Tibial nerve (tissue), 3 donors: ENCODE measurements at regions not wholly inside any gene's neighbourhood (a gene's known extent, or its start where the extent isn't known, plus 50 kb on each side); places are given as distances from the start of the nearest gene placed in this dataset.

Experiments
- POLR2A ChIP-seq, 2 donors: fragments of 450-650 bp; IDR thresholded peaks; one replicate each; pipeline ENCODE4 v1.6.1; 2017; ENCODE audit warnings: antibody characterized with exemption in 2 of 2, mild to moderate bottlenecking in 2 of 2, moderate library complexity in 2 of 2
- TF ChIP-seq, protein P1 (sequence below), 5 experiments: fragments of 200-600 bp in 3 of 5; fragments of 450-650 bp in 2 of 5; sonication (generic) in 3 of 5; IDR thresholded peaks; one replicate each; pipeline ENCODE4 v1.5.1; 2016 to 2019; ENCODE audit warnings: antibody characterized with exemption in 5 of 5, mild to moderate bottlenecking in 3 of 5, moderate library complexity in 2 of 5

DNA sequence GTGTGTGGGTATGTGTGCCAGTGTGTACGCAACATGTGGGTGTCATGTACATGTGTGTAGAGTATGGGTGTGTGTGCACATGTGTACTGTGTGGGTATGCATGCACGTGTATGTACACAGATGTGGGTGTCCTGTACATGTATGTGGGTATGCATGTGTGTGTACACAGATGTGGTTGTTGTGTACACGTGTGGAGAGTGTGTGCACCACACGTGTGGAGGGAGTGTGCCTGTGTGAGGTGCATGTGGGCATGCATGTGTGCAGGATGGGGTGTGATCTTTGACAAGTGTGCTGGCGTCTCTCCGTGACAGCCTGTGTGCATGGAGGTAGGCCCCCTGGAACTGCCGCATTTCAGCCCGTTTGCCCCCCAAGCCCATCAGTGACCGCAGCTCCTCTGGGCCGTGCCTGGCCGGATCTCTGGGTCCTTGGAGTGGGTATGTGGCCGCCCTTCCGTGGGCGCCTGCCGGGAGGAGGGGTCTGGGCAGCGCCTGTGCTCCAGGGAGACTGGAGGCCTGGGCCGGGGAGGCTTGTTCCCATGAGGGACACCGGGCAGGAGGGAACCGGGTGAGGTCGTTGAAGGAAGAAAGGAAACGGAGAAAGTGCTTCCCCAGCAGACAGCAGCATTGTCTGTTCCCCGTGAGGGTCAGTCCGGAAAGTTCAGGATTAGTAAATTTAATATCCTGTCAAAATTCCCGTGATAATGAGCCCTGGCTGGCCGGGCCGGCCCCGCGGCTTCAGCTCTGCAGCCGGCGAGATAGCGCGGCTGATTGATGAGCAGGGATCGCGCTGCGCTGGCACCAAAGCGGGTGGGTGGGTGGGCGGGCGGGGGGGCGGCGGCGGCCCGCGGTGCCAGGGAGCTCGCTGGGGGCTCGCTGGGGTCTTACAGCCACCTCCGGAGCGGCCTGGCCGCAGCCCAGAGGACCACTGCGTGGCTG, 91.1 kb upstream of the SOX1 start:
- TF ChIP-seq, protein P1, sequence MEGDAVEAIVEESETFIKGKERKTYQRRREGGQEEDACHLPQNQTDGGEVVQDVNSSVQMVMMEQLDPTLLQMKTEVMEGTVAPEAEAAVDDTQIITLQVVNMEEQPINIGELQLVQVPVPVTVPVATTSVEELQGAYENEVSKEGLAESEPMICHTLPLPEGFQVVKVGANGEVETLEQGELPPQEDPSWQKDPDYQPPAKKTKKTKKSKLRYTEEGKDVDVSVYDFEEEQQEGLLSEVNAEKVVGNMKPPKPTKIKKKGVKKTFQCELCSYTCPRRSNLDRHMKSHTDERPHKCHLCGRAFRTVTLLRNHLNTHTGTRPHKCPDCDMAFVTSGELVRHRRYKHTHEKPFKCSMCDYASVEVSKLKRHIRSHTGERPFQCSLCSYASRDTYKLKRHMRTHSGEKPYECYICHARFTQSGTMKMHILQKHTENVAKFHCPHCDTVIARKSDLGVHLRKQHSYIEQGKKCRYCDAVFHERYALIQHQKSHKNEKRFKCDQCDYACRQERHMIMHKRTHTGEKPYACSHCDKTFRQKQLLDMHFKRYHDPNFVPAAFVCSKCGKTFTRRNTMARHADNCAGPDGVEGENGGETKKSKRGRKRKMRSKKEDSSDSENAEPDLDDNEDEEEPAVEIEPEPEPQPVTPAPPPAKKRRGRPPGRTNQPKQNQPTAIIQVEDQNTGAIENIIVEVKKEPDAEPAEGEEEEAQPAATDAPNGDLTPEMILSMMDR (IDR thresholded peaks at IDR 0.05): no peak
- TF ChIP-seq POLR2A (IDR thresholded peaks at IDR 0.05): no peak
